Brain pericyte (primary cell): ENCODE measurements at regions not wholly inside any gene's neighbourhood (a gene's known extent, or its start where the extent isn't known, plus 50 kb on each side); places are given as distances from the start of the nearest gene placed in this dataset.
"Not testable (repeated sequence)": the region's sequence is repeated elsewhere in the genome, so short reads cannot be mapped to it uniquely, and the experiment has no call there.

ENCODE experiments used
- DNase-seq: peaks from one replicate; pipeline ENCODE4 v3.0.0-alpha.2; 2012; ENCODE audit warnings: low read depth, low spot score

GRCh38 chr12:124218650-124219049 lies 76.2 kb upstream of the RFLNA start:
- not testable (repeated sequence) for DNase-seq

DNA sequence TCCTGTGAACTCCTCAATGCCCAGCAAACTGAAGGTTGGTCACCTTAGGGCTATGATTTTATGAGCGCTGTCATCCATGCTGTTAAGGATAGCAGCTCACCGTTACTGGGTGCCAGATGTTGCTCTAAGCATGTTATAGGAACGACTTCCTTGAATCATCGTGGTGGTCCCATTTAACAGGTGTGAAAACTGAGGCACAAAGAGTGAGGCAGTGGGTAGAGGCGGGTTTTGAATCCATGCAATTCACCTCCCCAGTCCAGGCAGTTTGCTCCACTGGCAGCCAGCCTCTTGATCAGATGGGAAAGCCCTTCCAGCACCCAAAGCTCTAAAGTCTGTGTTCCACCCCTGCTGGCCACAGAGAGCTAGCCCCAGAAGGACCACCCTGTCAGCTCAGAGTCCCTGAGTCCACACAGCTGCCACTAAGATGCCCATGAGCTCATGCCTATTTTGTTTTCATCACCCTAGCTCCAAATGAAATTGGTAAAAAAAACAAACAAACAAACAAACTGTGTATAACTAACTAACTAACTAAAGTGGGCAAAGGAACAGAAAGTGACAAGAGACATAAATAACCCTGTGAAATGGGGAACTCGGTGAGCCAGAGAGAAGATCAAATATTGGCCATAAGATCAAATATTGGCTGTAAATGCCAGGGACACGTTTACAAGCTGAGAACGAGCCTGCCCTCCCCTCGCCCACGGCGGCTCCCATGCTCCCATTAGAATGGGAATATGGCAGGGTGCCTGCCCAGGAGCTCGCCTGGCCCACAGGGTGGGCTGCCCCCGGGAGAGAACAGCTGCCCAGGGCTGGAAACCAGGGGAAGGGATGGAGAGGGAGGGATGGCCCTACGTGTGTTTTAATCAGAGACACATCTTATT lies 72.3 kb upstream of the RFLNA start:
- no peak for DNase-seq

GRCh38 chr12:124223733-124224138 lies 71.2 kb upstream of the RFLNA start:
- DNase-seq: not testable (repeated sequence)

GRCh38 chr12:124224535-124225110 lies 70.3 kb upstream of the RFLNA start:
- no peak for DNase-seq

- no peak for DNase-seq
Measured at GRCh38 chr12:124225730-124226129, 69.2 kb upstream of the RFLNA start.

GRCh38 chr12:124227951-124228711 lies 66.8 kb upstream of the RFLNA start:
- DNase-seq: no peak

DNA sequence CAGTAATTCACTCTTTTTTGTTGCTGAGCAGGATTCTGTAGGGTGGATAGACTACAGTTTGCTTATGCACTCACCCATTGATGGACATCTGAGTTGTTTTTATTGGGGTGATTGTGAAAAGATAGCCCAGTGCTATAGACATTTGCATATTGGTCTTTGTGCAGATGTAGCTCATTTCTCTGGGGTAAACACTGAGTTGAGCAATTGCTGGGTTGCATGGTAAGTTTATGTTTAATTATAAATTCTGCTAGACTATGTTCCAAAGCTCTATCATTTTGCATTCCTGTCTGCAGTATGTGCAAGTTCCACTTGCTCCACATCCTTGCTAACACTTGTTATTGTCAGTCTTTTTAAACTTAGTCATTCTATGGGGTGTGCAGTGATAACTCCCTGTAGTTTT lies 65.4 kb upstream of the RFLNA start:
- DNase-seq: no peak

- no peak for DNase-seq
Measured at GRCh38 chr12:124230117-124230757, 64.7 kb upstream of the RFLNA start.

- no peak for DNase-seq
Measured at GRCh38 chr12:124230789-124231188, 64.1 kb upstream of the RFLNA start.

DNA sequence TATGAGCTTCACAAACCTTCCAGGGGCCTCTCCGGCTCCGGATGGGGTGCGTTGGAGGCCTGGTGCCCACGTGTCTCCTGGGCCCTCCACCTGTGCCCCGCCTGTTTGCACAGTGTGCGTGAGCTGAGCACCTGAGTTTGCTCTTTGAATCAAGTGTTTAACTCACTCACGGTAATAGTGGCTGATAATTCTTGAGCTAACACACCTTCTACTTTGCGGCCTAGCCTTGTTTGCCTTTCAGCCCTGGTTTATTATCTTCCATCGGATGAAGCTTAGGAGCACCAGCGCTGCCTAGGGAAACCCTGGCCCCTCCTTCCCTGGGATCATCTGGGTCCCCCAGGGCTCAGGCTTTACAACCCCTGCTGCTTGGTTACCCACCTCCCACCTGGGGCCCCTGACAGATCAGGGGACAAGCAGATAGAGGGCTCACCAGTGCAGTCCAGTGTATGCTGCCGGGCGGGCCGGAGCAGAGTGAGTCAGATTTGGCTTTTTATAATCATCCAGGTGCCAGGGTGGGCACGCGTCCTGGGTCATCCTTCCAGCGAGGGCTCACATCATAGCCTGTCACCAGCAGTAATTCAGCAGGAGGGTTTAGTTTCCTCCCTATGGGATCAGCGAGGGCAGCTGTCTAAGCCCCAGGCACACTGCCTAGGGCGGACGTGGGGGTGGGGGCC lies 62.8 kb upstream of the RFLNA start:
- DNase-seq: no peak

- no peak for DNase-seq
Measured at GRCh38 chr12:124232654-124232987, 62.3 kb upstream of the RFLNA start.

DNA sequence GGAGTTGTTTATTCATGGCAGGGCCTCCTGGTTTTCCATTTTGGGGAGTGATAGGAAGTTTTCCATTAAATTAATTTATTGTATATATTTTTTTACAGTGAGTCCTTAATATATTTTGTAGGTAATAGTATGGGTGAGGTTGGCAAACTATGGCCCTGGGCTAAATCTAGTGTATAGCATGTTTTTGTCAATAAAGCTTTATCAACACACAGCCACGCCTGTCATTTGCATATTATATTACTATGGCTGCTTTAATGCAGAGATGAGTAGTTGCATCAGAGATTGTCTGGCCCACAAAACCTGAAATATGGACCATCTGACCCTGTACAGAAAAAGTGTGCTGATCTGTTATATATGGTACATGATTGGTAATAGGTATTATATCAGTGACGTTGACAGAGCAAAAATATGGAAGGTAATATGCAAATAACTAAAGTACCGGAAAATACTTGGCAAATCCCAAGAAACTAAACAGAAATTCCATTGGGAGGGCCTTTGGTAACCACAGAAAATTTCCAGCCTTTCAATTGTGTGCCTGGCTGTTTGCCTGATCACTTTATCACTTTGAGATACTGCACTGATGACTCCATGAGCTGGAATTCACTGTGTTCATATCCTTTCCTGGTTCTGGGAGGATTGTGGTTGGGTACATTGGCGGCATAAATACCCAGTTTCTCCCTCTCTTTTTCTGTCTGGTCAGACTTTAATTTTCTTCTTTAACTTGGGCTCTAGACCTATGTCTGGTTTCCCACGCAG lies 61.7 kb upstream of the RFLNA start:
- no peak for DNase-seq

DNA sequence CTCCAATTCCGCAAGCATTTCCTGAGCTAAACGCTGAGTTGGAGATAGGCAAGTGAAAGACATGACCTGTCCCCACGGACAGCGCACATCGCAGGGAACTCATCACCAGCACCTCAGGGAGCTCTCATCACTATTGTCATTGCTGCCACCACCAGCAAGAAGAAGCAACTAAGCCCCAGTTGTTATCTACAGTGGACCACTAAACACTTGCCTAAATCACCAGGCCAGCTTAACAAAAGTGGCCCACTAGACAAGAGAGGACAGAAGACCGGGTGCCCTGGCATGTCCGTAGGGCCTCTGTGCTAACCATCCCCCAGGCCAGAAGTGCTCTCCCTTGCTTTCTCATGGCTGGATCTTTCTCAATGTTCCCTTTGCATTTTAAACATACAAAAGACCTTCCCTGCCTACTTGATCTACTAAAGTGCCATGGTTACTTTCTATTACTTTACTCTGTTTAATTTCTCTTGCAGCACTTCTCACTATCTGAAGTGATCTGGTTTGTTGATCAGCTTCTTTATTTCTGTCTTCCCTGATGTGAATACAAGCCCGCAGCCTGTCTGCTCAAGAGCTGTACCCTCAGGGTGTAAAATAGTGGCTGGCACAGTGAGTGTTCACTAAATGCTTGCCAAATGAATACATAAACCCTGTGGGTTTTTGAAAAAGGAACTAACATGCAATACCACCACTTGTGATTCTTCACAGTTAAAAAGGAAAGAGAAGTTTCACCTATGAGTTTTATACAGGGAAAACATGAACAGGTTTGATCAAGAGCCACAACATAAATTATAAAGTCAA lies 60.9 kb upstream of the RFLNA start:
- no peak for DNase-seq

DNA sequence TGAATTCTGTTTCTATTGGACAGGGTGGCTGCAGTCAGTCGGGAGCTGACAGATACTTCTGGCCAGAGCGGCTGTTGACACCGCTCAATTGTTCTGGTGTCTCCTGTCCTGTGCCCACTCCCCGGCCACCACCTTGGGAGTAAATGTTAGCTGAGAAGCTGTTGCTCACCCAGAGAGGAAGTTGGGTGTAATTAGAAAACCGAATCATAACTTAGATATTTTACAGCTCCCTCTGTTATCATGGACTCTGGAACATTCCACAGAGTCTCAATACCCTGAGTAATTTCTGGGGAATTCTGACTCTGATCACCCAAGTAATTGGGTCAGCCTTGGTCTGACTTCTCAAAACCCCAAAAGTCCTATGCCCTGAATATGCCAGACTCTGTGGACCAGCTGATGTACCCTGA lies 58.3 kb upstream of the RFLNA start:
- no peak for DNase-seq

GRCh38 chr12:124238886-124239285 lies 56.0 kb upstream of the RFLNA start:
- no peak for DNase-seq

DNA sequence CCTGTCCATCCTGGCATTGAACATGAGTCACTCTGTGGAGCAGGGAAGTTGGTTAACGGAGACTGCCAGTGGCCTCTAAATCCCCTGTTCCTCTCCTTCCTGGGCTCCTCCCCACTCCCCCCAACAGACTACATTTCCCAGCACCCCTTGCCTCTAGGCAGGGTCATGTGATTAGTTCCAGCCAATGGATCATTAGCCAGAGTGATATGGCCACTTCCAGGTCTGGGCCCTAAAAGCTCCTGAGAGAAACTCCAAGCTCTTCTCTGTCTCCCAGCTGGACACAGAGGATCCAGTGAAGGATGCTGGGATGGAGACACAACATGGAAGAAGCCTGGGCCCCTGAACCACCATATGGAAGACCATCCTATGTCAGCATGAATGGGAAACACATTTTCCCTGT lies 54.4 kb upstream of the RFLNA start:
- DNase-seq: no peak

DNA sequence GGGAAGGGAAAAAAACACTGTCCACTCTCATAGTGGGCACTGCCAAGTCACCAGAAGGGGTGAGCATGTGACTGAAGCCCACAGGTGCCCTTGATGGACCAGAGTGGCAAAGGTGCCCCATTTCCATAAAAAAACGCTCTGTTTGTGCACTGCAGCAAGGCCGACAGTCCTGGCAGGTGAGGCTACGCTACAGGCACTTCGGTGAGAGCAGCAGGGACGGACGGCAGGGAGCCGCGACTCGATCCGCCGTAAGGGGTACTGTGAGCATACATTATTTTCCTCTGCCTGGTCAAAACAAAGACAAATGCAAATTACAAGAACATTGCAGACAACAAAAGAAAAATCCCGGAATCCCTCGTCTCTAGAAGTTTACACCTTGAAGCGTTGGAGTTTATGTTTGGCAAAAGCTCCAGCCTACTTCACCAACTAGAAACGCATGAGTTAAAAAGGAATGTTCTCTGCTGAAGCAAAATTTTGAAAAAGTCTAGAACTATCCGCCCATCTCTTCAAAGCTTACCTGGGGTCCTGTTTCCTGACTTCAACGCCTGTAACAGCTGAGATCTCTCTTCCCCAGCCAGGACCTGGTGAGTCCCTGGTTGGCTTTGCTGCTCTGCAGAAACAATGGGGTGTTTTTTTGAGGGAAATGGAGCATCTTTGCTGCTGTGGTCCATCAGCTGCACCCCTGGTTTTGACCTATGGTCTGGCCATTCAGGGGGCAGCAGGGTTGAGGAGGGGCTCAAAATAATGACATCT lies 52.9 kb upstream of the RFLNA start:
- DNase-seq: no peak

DNA sequence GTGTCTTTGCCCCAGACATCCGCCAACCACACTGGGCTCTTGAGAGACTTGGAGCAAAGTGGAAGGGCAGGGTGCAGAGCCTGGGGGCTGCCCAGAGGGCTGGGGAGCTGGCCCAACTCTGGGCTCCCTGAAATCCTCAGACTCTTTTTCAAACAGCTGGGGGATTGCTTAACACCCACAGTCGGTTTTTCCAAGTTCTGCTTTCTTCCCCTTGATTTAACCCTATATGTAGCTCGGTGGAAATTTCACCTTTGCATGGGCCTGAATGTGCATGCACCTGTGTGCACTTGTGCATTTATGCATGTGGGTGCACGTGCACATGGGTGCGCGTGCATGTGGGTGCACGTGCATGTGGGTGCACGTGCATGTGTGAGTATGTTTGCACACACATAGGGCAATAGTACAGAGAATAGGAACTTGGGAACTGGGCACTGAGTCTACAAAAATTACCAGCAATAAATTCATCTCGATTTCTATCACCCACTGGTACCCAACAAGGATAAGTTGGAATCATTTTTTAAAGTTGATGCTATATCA lies 52.3 kb upstream of the RFLNA start:
- DNase-seq: no peak

DNA sequence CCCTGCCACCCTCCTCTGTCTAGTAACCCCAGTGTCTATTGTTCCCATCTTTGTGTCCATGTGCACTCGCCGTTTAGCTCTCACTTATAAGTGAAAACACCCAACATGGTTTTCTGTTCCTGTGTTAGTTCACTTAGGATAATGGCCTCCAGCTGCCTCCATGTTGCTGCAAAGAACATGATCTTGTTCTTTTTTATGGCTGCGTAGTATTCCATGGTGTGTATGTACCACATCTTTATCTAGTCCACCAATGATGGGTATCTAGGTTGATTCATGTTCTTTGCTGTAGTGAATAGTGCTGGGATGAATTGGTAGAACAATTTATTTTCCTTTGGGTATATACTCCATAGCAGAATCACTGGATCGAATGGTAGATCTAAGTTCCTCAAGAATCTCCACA lies 51.0 kb upstream of the RFLNA start:
- DNase-seq: no peak
